Lung (tissue), 11 donors: ENCODE measurements at regions not wholly inside any gene's neighbourhood (a gene's known extent, or its start where the extent isn't known, plus 50 kb on each side); places are given as distances from the start of the nearest gene placed in this dataset.
A peak's percentile ranks its signal among the peaks of the same experiment; 100 is the strongest.

Experiments used
- ATAC-seq: fragments of 200-7000 bp; cut with Tn5 transposase; one replicate; pipeline ENCODE4 v1.9.1; 2020; ENCODE audit warnings: moderate number of reproducible peaks; ENCODE audit not compliant: insufficient read depth, low FRiP score
- DNase-seq, 3 donors: peaks; one replicate each; pipeline ENCODE4 v3.0.0-alpha.2; 2013 to 2017
- H3K27ac ChIP-seq, 2 donors: one replicate each; pipeline ENCODE4 v1.5.1; 2013; ENCODE audit warnings: mild to moderate bottlenecking in 2 of 2, moderate library complexity in 2 of 2, control low read depth in 1 of 2, inconsistent platforms in 1 of 2, low read depth in 1 of 2, low read length in 1 of 2
- H3K27me3 ChIP-seq, 3 donors: one replicate each; pipeline ENCODE4 v1.5.1; 2013; ENCODE audit warnings: low read length in 2 of 3; ENCODE audit not compliant: control insufficient read depth in 3 of 3, insufficient read depth in 3 of 3
- H3K36me3 ChIP-seq, 4 donors: one replicate each; pipeline ENCODE4 v1.5.1; 2013; ENCODE audit warnings: low read length in 4 of 4, mild to moderate bottlenecking in 1 of 4, moderate library complexity in 1 of 4; ENCODE audit not compliant: control insufficient read depth in 4 of 4, insufficient read depth in 4 of 4
- H3K4me1 ChIP-seq, 5 donors: one replicate each; pipeline ENCODE4 v1.5.1; 2013; ENCODE audit warnings: low read length in 5 of 5, mild to moderate bottlenecking in 2 of 5, moderate library complexity in 1 of 5; ENCODE audit not compliant: control insufficient read depth in 5 of 5, insufficient read depth in 5 of 5
- H3K4me3 ChIP-seq: one replicate; pipeline ENCODE4 v1.5.1; 2013; ENCODE audit warnings: mild to moderate bottlenecking, control low read depth, moderate library complexity
- H3K9ac ChIP-seq, 2 donors: one replicate each; pipeline ENCODE4 v1.5.1; 2013; ENCODE audit warnings: low read length in 2 of 2, control low read depth in 1 of 2; ENCODE audit not compliant: insufficient read depth in 1 of 2
- H3K9me3 ChIP-seq, 4 donors: one replicate each; pipeline ENCODE4 v1.5.1; 2013; ENCODE audit warnings: low read length in 3 of 4, mild to moderate bottlenecking in 1 of 4, moderate library complexity in 1 of 4; ENCODE audit not compliant: control insufficient read depth in 4 of 4, insufficient read depth in 3 of 4
- WGBS, 2 donors: extraction: QIAGEN DNeasy Blood & Tissue Kit; methylation state at CpG; one replicate each; pipeline ENCODE4 v1.1.7; 2013; 5-methylcytosine and 5-hydroxymethylcytosine counted together
- TF ChIP-seq, protein P1 (sequence below): IDR thresholded peaks from 2 replicates; pipeline ENCODE4 v1.5.1; 2012; ENCODE audit warnings: mild to moderate bottlenecking; ENCODE audit errors: control extremely low read depth, extremely low read depth
- donor health status: control.
- donor health status: control.
- donor health status: Bipolar disorder and iron deficiency.
- donor health status: healthy.
- donor health status: DM: yes; HTN: yes; CAD: no.

DNA sequence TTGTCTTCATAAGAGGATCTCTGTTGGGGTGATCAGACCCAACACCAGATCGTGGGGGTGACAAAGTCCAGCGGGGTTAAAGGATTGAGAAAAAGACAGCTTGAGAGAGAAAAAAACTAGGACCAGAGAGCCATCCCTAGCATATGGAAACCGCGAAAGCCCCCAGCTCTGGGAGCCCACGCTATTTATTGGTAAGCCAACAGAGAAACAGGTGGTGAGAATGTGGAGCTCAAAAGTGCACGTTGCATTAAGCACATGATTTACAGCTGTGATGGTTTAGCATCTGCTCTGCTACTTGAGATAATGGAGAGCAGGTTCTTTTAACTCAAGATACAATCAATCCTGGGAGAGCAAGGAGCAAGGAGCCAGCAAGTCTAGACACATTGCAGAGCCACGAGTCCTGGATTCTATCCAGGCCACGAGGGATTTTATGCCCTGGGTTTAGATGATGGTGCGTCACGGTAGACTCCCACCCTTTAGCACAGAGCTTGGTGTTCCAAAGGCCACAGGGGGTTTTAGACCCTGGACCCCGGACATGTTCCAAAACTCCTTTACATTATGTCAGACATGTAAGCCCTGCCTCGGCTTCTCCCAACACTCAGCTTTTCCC lies 755.2 kb upstream of the SORCS1 start:
- Histone ChIP-seq H3K9ac (no peak overlapping the region), H3K4me3 (no peak overlapping the region), H3K9me3 (peaks cover 0 to 6% (median 2%) of the 10 kb centered on the region in 4 donors), H3K36me3 (no peaks in the 10 kb centered on the region), H3K27ac (no peak overlapping the region), H3K4me1 (peaks cover 0 to 3% (median 0%) of the 10 kb centered on the region in 5 donors), H3K27me3 (peaks cover 3 to 16% (median 15%) of the 10 kb centered on the region in 3 donors)
- ATAC-seq (no peak), DNase-seq (no peak)
- 86 to 89% methylated on average over 12 of the region's 12 CpGs for WGBS, 2 donors
- TF ChIP-seq, protein P1, sequence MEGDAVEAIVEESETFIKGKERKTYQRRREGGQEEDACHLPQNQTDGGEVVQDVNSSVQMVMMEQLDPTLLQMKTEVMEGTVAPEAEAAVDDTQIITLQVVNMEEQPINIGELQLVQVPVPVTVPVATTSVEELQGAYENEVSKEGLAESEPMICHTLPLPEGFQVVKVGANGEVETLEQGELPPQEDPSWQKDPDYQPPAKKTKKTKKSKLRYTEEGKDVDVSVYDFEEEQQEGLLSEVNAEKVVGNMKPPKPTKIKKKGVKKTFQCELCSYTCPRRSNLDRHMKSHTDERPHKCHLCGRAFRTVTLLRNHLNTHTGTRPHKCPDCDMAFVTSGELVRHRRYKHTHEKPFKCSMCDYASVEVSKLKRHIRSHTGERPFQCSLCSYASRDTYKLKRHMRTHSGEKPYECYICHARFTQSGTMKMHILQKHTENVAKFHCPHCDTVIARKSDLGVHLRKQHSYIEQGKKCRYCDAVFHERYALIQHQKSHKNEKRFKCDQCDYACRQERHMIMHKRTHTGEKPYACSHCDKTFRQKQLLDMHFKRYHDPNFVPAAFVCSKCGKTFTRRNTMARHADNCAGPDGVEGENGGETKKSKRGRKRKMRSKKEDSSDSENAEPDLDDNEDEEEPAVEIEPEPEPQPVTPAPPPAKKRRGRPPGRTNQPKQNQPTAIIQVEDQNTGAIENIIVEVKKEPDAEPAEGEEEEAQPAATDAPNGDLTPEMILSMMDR: no peak

DNA sequence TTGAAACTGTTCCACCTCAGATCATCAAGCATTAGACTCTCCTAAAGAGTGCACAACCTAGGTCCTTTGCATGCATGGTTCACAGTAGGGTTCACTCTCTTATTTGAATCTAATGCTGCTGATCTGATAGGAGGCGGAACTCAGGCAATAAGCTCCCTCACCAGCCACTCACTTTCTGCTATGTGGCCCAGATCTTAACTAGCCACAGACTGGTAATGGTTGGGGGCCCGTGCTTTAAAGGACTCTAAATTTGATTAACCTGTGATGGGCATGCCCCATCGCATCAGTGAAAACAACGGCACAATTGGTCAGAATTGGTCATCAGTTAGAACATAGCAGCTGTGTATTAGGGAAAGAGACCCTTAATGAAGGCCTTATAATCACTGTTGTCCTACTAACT lies 753.7 kb upstream of the SORCS1 start:
- no peak overlapping the region for H3K4me3 ChIP-seq
- H3K27ac ChIP-seq: no peak overlapping the region
- 94% methylated on average over 4 of the region's 4 CpGs for WGBS, 2 donors
- no peak overlapping the region for H3K9ac ChIP-seq
- no peaks in the 10 kb centered on the region for H3K36me3 ChIP-seq
- H3K4me1 ChIP-seq: peaks cover 0 to 3% (median 0%) of the 10 kb centered on the region in 5 donors
- peaks cover 0 to 6% (median 3%) of the 10 kb centered on the region in 4 donors for H3K9me3 ChIP-seq
- TF ChIP-seq, protein P1: no peak
- peaks cover 13 to 25% (median 24%) of the 10 kb centered on the region in 3 donors for H3K27me3 ChIP-seq
- DNase-seq: no peak
- ATAC-seq: no peak

GRCh38 chr10:107915215-107915610 lies 750.7 kb upstream of the SORCS1 start:
- TF ChIP-seq, protein P1: no peak
- 11 to 15% methylated on average over 8 of the region's 8 CpGs for WGBS, 2 donors
- H3K36me3 ChIP-seq: no peaks in the 10 kb centered on the region
- no peak overlapping the region for H3K27ac ChIP-seq
- no peak for ATAC-seq
- H3K9me3 ChIP-seq: peaks cover 0 to 6% (median under 1%) of the 10 kb centered on the region in 4 donors
- no peak overlapping the region for H3K9ac ChIP-seq
- DNase-seq: peak; percentile 19 to 50 (median 20)
- H3K4me3 ChIP-seq: no peak overlapping the region
- peaks cover 13 to 36% (median 33%) of the 10 kb centered on the region in 3 donors for H3K27me3 ChIP-seq
- peaks cover 0 to 3% (median 0%) of the 10 kb centered on the region in 5 donors for H3K4me1 ChIP-seq
